ENCODE measurements at regions not wholly inside any gene's neighbourhood (a gene's known extent, or its start where the extent isn't known, plus 50 kb on each side); places are given as distances from the start of the nearest gene placed in this dataset.

DNA sequence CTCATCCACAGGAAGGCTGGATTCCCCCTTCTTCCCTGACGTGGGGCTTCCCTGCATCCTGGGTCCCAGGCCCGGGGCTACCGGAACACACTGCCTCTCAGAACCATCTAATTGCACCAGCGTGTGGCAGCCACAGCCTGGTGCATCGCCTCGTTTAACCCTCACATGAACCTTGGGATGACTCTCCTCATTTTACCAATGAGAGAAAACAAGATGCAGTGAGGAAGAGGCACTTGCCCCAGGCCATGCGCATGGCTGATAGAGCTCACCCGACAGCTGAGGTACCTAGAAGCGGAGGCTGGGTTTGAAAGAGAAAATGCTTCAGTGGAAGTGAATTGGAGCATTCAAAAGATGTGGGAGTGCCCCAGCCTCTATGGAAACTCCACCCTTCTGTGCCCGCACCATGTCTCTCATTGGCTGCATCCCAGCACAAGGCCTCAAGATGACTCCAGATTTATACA is 162.3 kb downstream of the KATNIP start:
- TF ChIP-seq CTCF (IDR thresholded peaks at IDR 0.05) (no peak), POLR2A (IDR thresholded peaks at IDR 0.05) (no peak)
